Skin epidermis (tissue), 12 donors: ENCODE measurements at regions not wholly inside any gene's neighbourhood (a gene's known extent, or its start where the extent isn't known, plus 50 kb on each side); places are given as distances from the start of the nearest gene placed in this dataset.

Source experiments
- H3K27ac ChIP-seq, 21 experiments: fragments of 200-600 bp; sonication (generic) in 11 of 21; one replicate each; pipeline ENCODE4 v1.5.0; 2020; ENCODE audit warnings: mild to moderate bottlenecking in 3 of 21, inconsistent platforms in 2 of 21, moderate library complexity in 2 of 21
- H3K4me3 ChIP-seq, 7 experiments: fragments of 200-600 bp; sonication (generic) in 2 of 7; one replicate each; pipeline ENCODE4 v1.5.0; 2020; ENCODE audit warnings: inconsistent platforms in 2 of 7, mild to moderate bottlenecking in 2 of 7, moderate library complexity in 1 of 7

DNA sequence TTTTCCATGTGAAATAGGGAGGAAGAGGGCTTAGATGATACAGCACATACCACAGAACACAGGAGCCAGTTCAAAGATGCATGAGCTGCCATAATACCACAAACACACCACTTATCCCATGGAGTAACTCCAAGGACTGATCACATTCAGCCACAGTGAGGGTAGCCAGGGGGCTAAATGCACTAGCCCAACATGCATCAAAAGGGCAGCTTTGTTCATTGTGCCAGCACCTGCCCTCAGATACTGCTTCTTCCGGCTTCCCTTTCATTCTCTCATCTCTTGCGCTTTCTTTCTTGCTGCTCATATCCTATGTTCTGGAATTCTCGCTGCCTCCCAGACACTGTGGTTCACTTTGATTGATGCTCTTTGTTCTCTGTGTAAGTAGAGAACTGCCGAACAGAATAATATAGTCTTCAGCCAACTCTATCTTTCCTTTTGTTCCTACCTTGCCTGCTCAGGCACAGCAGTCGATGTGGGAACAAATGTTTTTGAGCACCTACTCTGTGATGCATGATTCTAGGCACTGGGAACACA, 50.0 kb upstream of the SYT6 start:
- Histone ChIP-seq H3K27ac (no peak overlapping the region), H3K4me3 (no peak overlapping the region)
